CD4-positive, CD25-positive, alpha-beta regulatory T cell (primary cell): ENCODE measurements at regions not wholly inside any gene's neighbourhood (a gene's known extent, or its start where the extent isn't known, plus 50 kb on each side); places are given as distances from the start of the nearest gene placed in this dataset.

Source experiments
- ATAC-seq, 2 donors: fragments of 150-1000 bp; cut with Tn5 transposase; one replicate each; pipeline ENCODE4 v1.10.0; 2021; ENCODE audit warnings: low read depth in 2 of 2, moderate number of reproducible peaks in 2 of 2, moderate library complexity in 1 of 2
- DNase-seq, 3 donors: peaks; one replicate each; pipeline versions ENCODE4 v3.0.0 to v3.0.0-alpha.2; 2012 to 2022; ENCODE audit warnings: mixed read lengths in 1 of 3
- H3K27ac ChIP-seq: one replicate; pipeline ENCODE4 v1.7.0; 2013; ENCODE audit warnings: mild to moderate bottlenecking, low read length; ENCODE audit not compliant: insufficient read depth, poor library complexity, severe bottlenecking
- H3K27me3 ChIP-seq: one replicate; pipeline ENCODE4 v1.7.0; 2013; ENCODE audit warnings: low read length; ENCODE audit not compliant: control insufficient read depth, insufficient read depth
- H3K36me3 ChIP-seq: one replicate; pipeline ENCODE4 v1.7.0; 2013; ENCODE audit warnings: mild to moderate bottlenecking, low read length, moderate library complexity; ENCODE audit not compliant: control insufficient read depth, insufficient read depth
- H3K4me1 ChIP-seq: 2 replicates; pipeline ENCODE4 v1.7.0; 2013; ENCODE audit warnings: mild to moderate bottlenecking, low read length; ENCODE audit not compliant: insufficient read depth, control insufficient read depth, poor library complexity, severe bottlenecking
- H3K4me3 ChIP-seq: one replicate; pipeline ENCODE4 v1.7.0; 2013; ENCODE audit warnings: low read depth, mild to moderate bottlenecking, low read length, moderate library complexity
- H3K9me3 ChIP-seq, 2 experiments: 1 replicate in 1 of 2; 2 replicates in 1 of 2; pipeline ENCODE4 v1.7.0; 2013; ENCODE audit warnings: low read length in 2 of 2, mild to moderate bottlenecking in 1 of 2, moderate library complexity in 1 of 2; ENCODE audit not compliant: control insufficient read depth in 2 of 2
- H3K27ac Mint-ChIP-seq, 3 donors: one replicate each; pipeline ENCODE4 v1.8.0; 2020 to 2022; ENCODE audit warnings: mild to moderate bottlenecking in 3 of 3, mixed read lengths in 3 of 3, moderate library complexity in 2 of 3
- H3K27me3 Mint-ChIP-seq: one replicate; pipeline ENCODE4 v1.8.0; 2022; ENCODE audit warnings: mild to moderate bottlenecking, mixed read lengths
- H3K36me3 Mint-ChIP-seq: one replicate; pipeline ENCODE4 v1.8.0; 2020; ENCODE audit warnings: mixed read lengths
- H3K4me1 Mint-ChIP-seq, 4 donors: one replicate each; pipeline ENCODE4 v1.8.0; 2020 to 2022; ENCODE audit warnings: mixed read lengths in 4 of 4, mild to moderate bottlenecking in 1 of 4
- H3K4me3 Mint-ChIP-seq, 4 donors: one replicate each; pipeline ENCODE4 v1.8.0; 2020 to 2022; ENCODE audit warnings: mild to moderate bottlenecking in 4 of 4, mixed read lengths in 4 of 4, moderate library complexity in 3 of 4
- H3K9me3 Mint-ChIP-seq, 7 donors: one replicate each; pipeline ENCODE4 v1.8.0; 2020 to 2022; ENCODE audit warnings: mixed read lengths in 7 of 7, mild to moderate bottlenecking in 3 of 7, moderate library complexity in 2 of 7

DNA sequence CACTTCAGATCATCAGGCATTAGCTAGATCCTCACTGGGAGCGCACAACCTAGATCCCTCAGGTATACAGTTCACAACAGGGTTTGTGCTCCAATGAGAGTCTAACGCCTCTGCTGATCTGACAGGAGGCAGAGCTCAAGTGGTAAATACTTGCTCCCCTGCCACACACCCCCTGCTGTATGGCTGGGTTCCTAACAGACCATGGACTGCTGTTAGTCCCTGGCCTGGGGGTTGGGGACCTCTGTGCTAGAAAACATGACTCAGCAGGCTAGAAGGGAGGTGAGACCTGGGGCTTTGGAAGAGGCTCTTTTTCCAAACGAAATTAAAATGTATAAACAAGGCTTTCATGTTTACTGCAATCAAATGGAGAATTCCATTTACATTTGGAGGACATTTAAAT, 691.1 kb downstream of the FLRT2 start:
- Histone ChIP-seq H3K9me3 (no peaks in the 10 kb centered on the region), H3K27ac (no peak overlapping the region), H3K27me3 (no peaks in the 10 kb centered on the region), H3K4me1 (no peaks in the 10 kb centered on the region), H3K36me3 (no peaks in the 10 kb centered on the region), H3K4me3 (no peak overlapping the region)
- H3K4me3 Mint-ChIP-seq: no peak overlapping the region
- no peaks in the 10 kb centered on the region for H3K36me3 Mint-ChIP-seq
- DNase-seq (no peak), ATAC-seq (no peak)
- peaks cover 2 to 13% (median 5%) of the 10 kb centered on the region in 7 donors for H3K9me3 Mint-ChIP-seq
- no peaks in the 10 kb centered on the region for H3K27me3 Mint-ChIP-seq
- no peaks in the 10 kb centered on the region for H3K4me1 Mint-ChIP-seq
- H3K27ac Mint-ChIP-seq: no peak overlapping the region

DNA sequence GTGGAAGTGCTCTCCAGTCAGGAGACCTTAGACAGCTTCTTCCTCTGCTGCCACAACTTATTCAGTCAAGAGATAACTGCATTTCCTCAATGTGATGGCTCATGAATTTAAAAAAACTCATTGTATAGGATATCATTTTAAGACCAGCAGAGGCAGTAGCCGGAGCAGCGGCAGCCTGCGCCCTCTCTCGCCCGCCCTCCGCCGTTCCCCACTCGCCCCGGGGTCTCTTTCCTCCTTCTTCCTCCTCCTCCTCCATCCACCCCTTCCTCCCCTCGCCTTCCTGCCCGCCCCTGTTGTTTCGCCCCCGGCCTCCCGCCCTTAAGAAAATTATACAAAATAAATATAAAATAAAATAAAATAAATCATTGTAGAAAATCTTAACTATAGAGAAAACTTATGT, 687.6 kb downstream of the FLRT2 start:
- no peaks in the 10 kb centered on the region for H3K9me3 ChIP-seq
- no peaks in the 10 kb centered on the region for H3K4me1 ChIP-seq
- no peaks in the 10 kb centered on the region for H3K4me1 Mint-ChIP-seq
- H3K27ac Mint-ChIP-seq: no peak overlapping the region
- H3K27ac ChIP-seq: no peak overlapping the region
- H3K9me3 Mint-ChIP-seq: peaks cover 0 to 12% (median 2%) of the 10 kb centered on the region in 7 donors
- no peaks in the 10 kb centered on the region for H3K27me3 Mint-ChIP-seq
- ATAC-seq (no peak), DNase-seq (no peak)
- H3K27me3 ChIP-seq: no peaks in the 10 kb centered on the region
- no peak overlapping the region for H3K4me3 Mint-ChIP-seq
- no peaks in the 10 kb centered on the region for H3K36me3 Mint-ChIP-seq
- no peak overlapping the region for H3K4me3 ChIP-seq
- H3K36me3 ChIP-seq: no peaks in the 10 kb centered on the region

DNA sequence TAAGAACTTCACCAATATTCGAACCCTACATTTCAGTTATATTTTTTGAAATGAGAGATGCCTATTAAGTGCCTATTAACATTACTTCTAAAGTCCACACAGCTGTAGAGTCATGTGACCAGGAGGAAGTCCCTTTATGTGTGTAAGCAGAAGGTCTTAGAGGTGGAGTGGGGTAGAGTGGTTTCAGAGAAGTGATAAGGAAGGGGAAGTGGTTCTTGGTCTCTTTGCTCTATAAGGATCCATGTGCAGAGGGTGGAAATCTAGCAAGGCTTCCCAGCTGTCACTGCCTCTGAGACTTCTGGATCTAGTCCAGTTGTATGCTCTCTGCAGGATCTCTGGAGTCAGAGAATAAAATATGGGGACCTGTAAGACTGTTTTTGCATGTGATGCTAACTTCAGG, 673.9 kb downstream of the FLRT2 start:
- DNase-seq (no peak), ATAC-seq (no peak)
- no peaks in the 10 kb centered on the region for H3K4me1 ChIP-seq
- no peaks in the 10 kb centered on the region for H3K27me3 ChIP-seq
- no peak overlapping the region for H3K4me3 ChIP-seq
- Mint-ChIP-seq H3K4me1 (no peaks in the 10 kb centered on the region), H3K4me3 (no peak overlapping the region), H3K27me3 (no peaks in the 10 kb centered on the region), H3K36me3 (no peaks in the 10 kb centered on the region), H3K27ac (no peak overlapping the region), H3K9me3 (peaks cover 1 to 33% (median 12%) of the 10 kb centered on the region in 7 donors)
- H3K36me3 ChIP-seq: no peaks in the 10 kb centered on the region
- H3K9me3 ChIP-seq: peaks cover 0 to 6% of the 10 kb centered on the region in 2 experiments
- no peak overlapping the region for H3K27ac ChIP-seq

DNA sequence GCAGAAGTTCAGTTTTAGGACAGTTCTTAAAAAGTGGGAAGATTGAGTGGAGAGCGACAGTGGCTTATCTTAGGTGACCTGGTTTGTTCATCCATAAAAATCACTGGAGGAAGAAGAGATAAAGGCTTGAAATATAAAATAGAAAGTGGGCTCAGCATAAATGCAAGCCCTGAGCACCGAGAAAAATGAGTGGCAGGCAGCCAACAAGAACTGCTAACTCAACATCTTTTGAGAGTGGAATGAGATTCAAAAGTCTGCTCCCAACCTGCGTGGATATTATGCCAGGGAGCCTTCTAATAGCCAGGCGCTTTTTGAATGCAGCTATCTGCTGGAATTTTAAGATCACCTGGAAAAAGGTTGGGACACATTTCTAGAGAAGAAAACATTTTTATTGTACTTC, 666.5 kb downstream of the FLRT2 start:
- Histone ChIP-seq H3K4me1 (no peaks in the 10 kb centered on the region), H3K36me3 (no peaks in the 10 kb centered on the region), H3K9me3 (peaks cover 0 to 4% of the 10 kb centered on the region in 2 experiments), H3K27ac (no peak overlapping the region), H3K4me3 (no peak overlapping the region), H3K27me3 (no peaks in the 10 kb centered on the region)
- ATAC-seq: no peak
- DNase-seq: no peak
- H3K4me1 Mint-ChIP-seq: no peaks in the 10 kb centered on the region
- no peaks in the 10 kb centered on the region for H3K36me3 Mint-ChIP-seq
- peaks cover 0 to 22% (median 6%) of the 10 kb centered on the region in 7 donors for H3K9me3 Mint-ChIP-seq
- H3K27me3 Mint-ChIP-seq: no peaks in the 10 kb centered on the region
- H3K4me3 Mint-ChIP-seq: no peak overlapping the region
- no peak overlapping the region for H3K27ac Mint-ChIP-seq

DNA sequence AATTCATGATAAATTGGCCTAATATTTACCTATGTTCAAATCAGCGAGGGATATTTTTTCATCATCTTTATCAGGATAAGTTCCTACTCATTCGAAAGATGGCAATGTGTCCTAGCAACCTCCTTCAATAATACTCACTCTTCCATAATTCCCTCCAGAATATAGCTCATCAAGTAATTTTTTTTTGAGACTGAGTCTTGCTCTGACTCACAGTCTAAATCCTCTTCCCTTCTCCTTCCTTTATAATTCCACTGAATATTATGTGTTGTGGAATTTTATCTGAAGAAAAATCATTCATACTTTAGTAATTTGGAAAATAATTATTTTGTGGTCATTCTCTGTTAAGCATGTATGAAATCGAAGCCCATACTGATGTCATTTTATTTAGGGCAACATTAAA, 663.8 kb downstream of the FLRT2 start:
- H3K27ac Mint-ChIP-seq: peak overlapping the region in 1 of 3 donors; percentile 33

DNA sequence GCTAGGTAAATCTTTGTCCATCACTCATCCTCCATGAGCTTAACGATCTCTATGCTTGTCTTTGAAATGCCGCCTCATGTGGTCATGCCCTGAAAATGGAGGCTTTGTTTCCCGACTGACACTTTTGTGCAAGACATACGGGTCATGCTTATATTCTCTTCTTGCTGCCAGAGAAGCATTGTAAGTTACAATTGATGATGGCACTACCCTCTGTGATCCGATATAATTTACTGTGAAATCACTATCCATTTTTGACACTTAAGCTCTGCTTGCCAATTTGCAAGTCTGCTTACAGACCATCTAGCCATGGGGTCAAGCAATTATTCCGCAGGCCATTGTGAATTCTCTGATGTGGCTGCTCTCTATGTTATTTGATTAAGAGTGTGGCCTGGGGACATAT, 650.0 kb downstream of the FLRT2 start:
- Mint-ChIP-seq H3K27ac (no peak overlapping the region), H3K9me3 (peaks cover 0 to 23% (median 5%) of the 10 kb centered on the region in 7 donors), H3K4me1 (no peaks in the 10 kb centered on the region), H3K4me3 (no peak overlapping the region), H3K27me3 (no peaks in the 10 kb centered on the region), H3K36me3 (no peaks in the 10 kb centered on the region)
- ATAC-seq (no peak), DNase-seq (no peak)
- Histone ChIP-seq H3K9me3 (no peaks in the 10 kb centered on the region), H3K4me1 (no peaks in the 10 kb centered on the region), H3K36me3 (no peaks in the 10 kb centered on the region), H3K27me3 (no peaks in the 10 kb centered on the region), H3K27ac (no peak overlapping the region), H3K4me3 (no peak overlapping the region)

More for the DNA sequence above, 663.8 kb downstream of the FLRT2 start:
- Histone ChIP-seq H3K36me3 (no peaks in the 10 kb centered on the region), H3K27ac (no peak overlapping the region), H3K9me3 (no peaks in the 10 kb centered on the region), H3K27me3 (no peaks in the 10 kb centered on the region), H3K4me1 (no peaks in the 10 kb centered on the region), H3K4me3 (no peak overlapping the region)
- Mint-ChIP-seq H3K27me3 (no peaks in the 10 kb centered on the region), H3K36me3 (no peaks in the 10 kb centered on the region), H3K4me1 (no peaks in the 10 kb centered on the region), H3K4me3 (no peak overlapping the region), H3K9me3 (peaks cover 0 to 12% (median 4%) of the 10 kb centered on the region in 7 donors)
- ATAC-seq (no peak), DNase-seq (no peak)

DNA sequence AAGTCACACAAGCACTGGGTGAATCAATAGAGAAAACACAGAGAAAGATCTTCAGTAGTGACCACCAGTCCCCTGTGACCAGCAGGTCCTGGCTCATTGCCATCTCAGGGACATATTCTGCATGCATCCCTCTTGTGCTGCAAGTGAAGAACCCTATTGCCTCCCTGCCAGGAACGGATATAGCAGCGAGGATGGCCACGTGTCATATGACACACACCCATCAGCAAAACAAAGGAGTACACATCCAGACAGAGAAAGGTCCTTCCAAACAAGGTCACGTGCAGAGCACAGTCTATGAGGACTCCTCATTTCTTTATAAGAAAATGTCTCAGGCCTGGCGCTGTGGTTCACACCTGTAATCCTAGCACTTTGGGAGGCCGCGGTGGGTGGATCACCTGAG, 638.4 kb downstream of the FLRT2 start:
- ATAC-seq: no peak
- Mint-ChIP-seq H3K27ac (no peak overlapping the region), H3K4me3 (no peak overlapping the region), H3K4me1 (no peaks in the 10 kb centered on the region), H3K9me3 (peaks cover 0 to 26% (median 4%) of the 10 kb centered on the region in 7 donors), H3K27me3 (no peaks in the 10 kb centered on the region), H3K36me3 (no peaks in the 10 kb centered on the region)
- H3K9me3 ChIP-seq: peaks cover 0 to 7% of the 10 kb centered on the region in 2 experiments
- DNase-seq: no peak
- no peak overlapping the region for H3K27ac ChIP-seq
- no peak overlapping the region for H3K4me3 ChIP-seq
- no peaks in the 10 kb centered on the region for H3K27me3 ChIP-seq
- H3K36me3 ChIP-seq: no peaks in the 10 kb centered on the region
- H3K4me1 ChIP-seq: no peaks in the 10 kb centered on the region

DNA sequence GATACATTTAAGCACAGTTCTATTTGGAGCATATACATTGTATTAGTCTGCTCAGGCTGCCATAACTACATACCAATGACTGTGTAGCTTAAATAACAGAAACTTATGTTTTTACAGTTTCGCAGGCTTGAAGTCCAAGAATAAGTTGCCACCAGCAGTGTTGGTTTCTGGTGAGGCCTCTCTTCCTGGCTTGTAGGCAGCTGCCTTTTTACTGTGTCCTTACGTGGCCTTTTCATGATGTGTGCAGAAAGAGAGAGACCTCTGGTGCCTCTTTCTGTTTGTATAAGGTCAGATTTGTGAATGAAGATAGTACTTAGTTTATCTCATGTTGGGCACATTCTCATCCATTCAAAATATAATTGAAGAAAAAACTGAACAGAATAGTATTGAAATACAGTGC, 636.6 kb downstream of the FLRT2 start:
- H3K27me3 ChIP-seq: no peaks in the 10 kb centered on the region
- peaks cover 0 to 21% (median 4%) of the 10 kb centered on the region in 7 donors for H3K9me3 Mint-ChIP-seq
- H3K4me3 Mint-ChIP-seq: no peak overlapping the region
- no peaks in the 10 kb centered on the region for H3K4me1 Mint-ChIP-seq
- H3K27ac ChIP-seq: no peak overlapping the region
- no peak overlapping the region for H3K4me3 ChIP-seq
- DNase-seq: no peak
- H3K27me3 Mint-ChIP-seq: no peaks in the 10 kb centered on the region
- H3K4me1 ChIP-seq: no peaks in the 10 kb centered on the region
- H3K36me3 ChIP-seq: no peaks in the 10 kb centered on the region
- H3K36me3 Mint-ChIP-seq: no peaks in the 10 kb centered on the region
- ATAC-seq: no peak
- peaks cover 0 to 7% of the 10 kb centered on the region in 2 experiments for H3K9me3 ChIP-seq
- H3K27ac Mint-ChIP-seq: no peak overlapping the region
